ENCODE measurements at regions not wholly inside any gene's neighbourhood (a gene's known extent, or its start where the extent isn't known, plus 50 kb on each side); places are given as distances from the start of the nearest gene placed in this dataset.

DNA sequence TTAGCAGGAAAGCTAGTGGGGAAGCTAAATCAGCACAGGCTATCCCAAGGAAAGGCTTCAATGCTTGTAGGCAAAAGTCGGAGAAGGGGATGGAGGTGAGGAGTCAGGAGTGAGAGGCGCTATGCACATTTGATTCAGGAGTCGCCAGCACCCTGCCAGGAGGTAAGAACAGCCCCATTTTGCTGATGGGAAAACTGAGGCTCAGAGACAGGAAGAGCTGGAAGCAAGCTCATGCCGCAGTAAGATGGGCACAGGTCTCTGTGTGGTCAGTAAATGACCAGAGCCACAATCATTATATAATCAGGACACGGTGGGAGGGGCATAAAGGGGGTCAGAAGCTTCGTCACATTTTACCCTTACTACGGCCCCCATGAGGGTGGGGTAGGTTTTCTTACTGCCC lies 504.4 kb downstream of the MN1 start:
- TF ChIP-seq, protein P1, sequence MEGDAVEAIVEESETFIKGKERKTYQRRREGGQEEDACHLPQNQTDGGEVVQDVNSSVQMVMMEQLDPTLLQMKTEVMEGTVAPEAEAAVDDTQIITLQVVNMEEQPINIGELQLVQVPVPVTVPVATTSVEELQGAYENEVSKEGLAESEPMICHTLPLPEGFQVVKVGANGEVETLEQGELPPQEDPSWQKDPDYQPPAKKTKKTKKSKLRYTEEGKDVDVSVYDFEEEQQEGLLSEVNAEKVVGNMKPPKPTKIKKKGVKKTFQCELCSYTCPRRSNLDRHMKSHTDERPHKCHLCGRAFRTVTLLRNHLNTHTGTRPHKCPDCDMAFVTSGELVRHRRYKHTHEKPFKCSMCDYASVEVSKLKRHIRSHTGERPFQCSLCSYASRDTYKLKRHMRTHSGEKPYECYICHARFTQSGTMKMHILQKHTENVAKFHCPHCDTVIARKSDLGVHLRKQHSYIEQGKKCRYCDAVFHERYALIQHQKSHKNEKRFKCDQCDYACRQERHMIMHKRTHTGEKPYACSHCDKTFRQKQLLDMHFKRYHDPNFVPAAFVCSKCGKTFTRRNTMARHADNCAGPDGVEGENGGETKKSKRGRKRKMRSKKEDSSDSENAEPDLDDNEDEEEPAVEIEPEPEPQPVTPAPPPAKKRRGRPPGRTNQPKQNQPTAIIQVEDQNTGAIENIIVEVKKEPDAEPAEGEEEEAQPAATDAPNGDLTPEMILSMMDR (IDR thresholded peaks at IDR 0.05): no peak
- TF ChIP-seq POLR2A (IDR thresholded peaks at IDR 0.05): no peak

Data from adrenal gland (tissue), 5 donors.